NCI-H345 treated with DMSO at 0.1 percent for 48 hours (cell line): ENCODE measurements at regions not wholly inside any gene's neighbourhood (a gene's known extent, or its start where the extent isn't known, plus 50 kb on each side); places are given as distances from the start of the nearest gene placed in this dataset.
"Not testable (repeated sequence)": the region's sequence is repeated elsewhere in the genome, so short reads cannot be mapped to it uniquely, and the experiment has no call there.

Experiments
- DNase-seq: peaks from one replicate; lab custom pipeline; 2025; ENCODE audit not compliant: unreplicated experiment; lab: John Stamatoyannopoulos, UW

GRCh38 chr9:85878872-85879597 is 61.9 kb upstream of the NAA35 start:
- DNase-seq = not testable (repeated sequence)

GRCh38 chr9:85880507-85880906 is 60.4 kb upstream of the NAA35 start:
- DNase-seq = not testable (repeated sequence)

GRCh38 chr9:85884256-85884655 is 56.7 kb upstream of the NAA35 start:
- no peak for DNase-seq

- DNase-seq = no peak
These were observed 50.0 kb upstream of the NAA35 start for GRCh38 chr9:85890962-85891361.
